ENCODE measurements at regions not wholly inside any gene's neighbourhood (a gene's known extent, or its start where the extent isn't known, plus 50 kb on each side); places are given as distances from the start of the nearest gene placed in this dataset.
A peak's percentile ranks its signal among the peaks of the same experiment; 100 is the strongest.
"Not testable (repeated sequence)": the region's sequence is repeated elsewhere in the genome, so short reads cannot be mapped to it uniquely, and the experiment has no call there.

DNA sequence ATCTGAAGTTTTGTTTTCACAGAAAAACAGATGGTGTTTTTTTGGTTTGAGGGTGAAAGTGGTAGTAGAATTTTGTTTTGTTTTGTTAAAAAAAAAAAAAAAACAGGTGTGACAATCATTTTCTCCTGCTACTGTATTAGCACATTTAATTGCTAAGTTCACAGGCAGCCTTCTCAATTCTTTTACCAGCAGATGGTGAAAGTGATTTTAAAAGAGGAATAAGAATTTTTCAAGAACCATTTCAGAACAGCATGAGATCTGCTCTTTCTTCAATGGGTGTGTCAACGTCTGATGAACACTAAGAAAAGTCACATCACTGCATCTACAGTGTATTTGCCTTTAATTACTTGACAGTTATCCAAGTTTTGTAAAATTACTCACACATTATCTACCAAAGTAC is 303.7 kb upstream of the USP15 start:
- no peak for DNase-seq

DNA sequence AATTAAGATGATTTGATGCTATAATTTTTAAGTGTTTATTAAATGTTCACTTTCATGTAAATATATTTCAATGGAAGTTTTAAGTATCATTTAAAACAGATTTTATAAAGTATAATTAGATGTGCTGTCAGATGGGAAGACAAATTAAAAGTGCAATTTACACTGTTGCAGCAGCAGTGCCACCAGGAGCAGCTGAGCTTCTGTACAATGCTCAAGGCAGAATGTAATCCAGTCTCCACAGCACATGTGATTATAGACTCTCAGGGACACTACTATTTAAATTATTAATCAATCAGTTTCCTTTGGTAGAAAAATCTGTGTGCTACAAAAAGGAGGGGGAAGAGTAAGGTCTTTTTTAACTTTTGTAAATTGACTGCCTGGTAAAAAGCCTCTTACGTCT is 285.7 kb upstream of the USP15 start:
- no peak for DNase-seq

DNA sequence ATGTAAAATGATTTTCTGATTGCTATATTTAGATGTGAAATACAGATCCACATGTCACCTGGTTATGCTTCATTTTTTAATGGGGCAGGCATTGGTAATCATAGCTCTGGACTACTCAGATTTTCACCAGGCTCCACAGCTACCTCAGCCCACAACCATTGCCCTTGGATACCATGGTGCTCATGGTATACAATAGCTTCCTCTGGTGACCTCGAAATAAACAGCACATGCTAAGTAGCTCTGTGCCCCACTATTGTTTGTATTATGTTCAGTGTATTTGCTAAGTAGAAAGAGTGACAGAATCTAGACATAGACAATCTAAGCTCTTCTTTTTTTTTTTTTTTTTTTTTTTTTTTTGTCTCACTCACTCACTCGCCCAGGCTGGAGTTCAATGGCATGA is 274.4 kb upstream of the USP15 start:
- no peak for DNase-seq

DNA sequence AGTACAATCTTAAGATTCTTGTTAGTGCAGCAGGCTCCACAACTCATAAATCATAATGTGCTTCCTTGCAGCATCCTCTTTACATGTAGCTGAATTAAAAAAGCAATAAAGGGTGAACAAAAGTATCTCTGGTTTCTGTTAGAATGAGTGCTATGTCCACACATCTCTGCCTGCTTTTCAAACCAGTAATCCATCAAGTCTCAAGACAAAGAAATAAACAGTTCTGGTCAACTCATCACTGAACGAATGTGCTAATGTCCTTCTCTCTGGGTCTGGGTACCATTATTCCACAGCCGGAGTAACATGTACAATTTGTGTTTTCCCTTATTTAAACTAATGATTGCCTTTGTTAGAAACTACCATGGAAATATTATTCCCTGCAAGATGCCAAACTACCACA is 273.0 kb upstream of the USP15 start:
- no peak for DNase-seq

DNA sequence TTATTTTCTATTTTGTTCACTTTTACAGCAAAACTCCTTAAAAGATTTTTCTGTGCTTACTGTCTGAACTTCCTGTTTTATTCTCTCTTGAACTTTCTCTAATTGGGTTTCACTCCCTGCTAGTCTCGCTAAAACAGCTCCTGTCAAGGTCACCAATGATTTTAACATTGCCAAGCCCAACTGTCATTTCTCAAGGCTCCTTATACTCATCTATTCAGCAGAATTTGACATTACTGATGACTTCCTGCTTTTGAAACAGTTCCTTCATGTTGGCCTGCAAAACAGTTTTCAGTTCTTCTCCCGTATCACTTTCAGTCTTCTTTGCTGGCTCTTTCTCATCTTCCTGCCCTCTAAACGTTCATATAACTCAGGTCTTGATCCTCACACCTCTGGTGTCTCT is 268.5 kb upstream of the USP15 start:
- no peak for DNase-seq

DNA sequence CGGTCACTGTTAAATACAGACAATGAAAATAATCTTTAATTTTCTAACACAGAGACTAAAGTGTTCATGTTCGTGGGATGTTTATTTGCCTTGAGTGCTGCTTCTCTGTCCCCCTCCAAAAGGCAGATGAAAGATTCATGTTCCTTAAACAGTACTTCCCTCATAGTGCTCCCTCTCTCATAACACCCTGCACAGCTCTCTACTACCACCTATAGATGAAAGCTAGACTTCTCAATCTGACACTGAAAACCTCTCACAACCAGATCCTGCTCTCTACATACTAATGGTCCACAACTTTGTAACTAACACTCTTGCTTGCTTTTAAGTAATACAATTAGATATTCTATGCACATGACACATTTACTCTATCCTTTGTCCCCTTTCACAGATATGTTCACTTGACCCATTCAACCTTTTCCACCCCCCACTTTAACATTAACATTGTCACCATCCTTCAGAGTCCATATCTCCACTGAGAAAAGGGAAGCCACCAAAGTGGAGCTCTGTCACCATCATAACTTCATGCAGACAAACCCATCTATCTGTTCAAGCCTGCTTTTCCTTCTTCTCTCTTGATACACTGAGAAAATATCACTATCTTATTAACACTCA is 266.4 kb upstream of the USP15 start:
- DNase-seq: no peak

DNA sequence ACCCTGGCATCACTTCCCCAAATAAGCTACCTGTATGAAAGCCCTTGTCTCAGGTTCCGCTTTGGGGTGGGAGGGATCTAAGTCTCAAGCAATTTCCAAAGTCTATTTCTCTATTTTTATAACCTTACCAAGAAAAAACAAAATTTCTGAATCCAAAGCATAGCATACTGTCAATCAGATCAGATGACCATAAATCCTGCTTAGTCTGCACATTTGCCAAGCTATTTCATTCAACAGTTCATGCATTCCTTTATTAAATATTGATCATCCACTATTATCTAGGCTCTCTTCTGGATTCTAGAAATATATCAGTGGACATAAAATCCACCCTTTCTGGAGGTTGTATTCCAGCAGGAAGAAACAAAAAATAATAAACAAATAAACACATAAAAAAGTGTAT is 263.5 kb upstream of the USP15 start:
- no peak for DNase-seq

DNA sequence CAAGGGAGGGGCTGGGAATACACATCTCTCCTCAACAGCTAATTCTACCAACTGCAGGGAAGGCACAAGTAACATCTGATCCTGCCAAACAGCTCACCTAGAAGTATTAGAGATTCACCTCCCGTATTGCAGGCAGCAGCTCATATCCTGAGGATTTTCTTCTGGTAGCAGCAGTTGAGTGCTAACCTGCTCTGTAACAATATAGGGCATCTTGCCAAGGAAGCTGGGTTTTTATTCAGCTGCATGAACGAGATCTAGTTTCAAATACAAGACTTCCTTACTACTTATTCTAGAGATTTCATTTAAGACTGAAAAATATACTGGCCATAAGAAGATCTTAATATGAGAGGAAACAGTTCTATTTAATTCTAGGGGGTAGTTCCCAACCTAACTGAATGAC is 261.4 kb upstream of the USP15 start:
- no peak for DNase-seq

DNA sequence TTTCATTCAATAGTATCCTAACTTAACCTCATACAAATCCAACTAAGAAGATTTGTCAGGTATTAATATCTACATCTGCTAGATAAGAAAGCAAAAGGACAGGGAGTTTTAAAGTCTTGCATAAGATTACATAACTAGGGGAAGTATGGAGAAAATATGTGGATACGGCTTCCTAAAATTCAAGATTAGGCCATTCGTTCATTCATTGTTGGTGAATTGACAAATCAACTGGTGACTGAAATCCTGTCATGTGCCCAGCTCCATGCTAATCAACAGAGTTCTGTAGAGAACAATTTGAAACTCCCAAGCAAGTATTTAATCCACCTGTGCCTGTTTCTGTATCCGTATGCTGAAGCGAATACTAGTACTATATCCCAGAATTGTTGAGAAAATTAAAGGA is 260.9 kb upstream of the USP15 start:
- DNase-seq: no peak

DNA sequence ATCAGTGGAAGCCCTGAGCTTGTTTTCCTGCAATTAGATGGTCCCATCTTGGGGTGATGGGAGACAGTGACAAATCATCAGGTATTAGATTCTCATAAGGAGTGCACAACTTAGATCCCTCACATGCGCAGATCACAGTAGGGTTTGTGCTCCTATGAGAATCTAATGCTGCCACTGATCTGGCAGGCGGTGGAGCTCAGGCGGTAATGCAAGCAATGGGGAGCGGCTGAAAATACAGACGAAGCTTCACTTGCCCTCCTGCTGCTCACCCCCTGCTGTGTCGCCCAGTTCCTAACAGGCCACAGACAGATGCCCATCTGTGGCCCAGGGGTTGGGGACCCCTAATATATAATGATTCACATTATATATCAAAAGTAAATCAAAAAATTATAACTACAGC is 258.8 kb upstream of the USP15 start:
- DNase-seq: no peak

DNA sequence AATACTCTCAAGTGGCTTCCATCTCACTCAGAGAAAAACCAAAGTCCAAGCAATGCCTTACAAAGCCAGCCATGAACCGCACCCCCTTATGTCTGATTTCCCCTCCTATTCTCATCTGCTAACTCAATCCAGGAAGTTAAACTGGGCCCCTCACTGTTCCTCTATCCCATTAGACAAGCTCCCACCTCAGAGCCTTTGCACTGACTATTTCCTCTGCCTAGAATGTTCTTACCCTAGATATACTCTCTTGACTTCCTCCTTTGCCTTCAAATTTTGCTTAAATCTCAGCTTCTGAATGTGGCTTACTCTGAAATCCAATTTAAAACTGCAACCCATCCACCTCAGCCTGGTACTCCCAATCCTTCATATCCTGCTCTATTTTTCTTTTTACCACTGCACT is 257.0 kb upstream of the USP15 start:
- DNase-seq: no peak

DNA sequence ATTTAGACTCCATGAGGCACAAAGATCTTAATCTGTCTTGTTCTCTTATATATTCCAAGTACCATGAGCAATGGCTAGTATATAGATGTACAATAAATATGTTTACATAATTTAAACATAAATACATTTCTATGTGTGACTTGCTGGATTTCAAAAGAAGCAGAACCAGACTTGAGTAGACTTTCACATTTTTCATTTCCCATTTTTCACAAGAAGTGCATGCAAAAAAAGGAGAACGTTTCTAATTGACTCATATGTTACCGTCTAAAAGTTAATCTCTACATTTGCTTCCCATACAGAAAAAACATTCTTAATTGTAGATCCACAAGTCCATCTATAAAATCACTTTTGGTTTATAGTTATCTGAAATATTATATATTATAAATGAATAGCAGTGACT is 256.5 kb upstream of the USP15 start:
- DNase-seq: no peak

DNA sequence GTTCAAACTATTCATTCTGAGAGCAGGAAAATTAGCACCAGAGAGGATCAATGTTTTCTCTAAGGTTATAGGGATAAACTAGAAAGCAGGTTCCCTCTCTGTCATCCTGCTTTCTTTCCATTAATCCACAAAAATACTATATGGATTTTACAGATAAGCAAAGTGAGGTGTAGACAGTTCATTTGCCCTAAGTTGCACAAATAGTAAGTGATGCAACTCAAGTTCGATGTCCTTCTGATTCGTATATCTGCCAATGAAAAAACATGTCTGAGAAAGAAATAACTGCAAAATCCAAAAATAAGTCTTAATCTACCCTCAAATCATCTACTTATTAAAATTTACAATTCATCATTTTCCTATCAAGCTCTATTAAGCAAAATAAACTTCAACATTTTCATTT is 254.6 kb upstream of the USP15 start:
- DNase-seq: no peak

DNA sequence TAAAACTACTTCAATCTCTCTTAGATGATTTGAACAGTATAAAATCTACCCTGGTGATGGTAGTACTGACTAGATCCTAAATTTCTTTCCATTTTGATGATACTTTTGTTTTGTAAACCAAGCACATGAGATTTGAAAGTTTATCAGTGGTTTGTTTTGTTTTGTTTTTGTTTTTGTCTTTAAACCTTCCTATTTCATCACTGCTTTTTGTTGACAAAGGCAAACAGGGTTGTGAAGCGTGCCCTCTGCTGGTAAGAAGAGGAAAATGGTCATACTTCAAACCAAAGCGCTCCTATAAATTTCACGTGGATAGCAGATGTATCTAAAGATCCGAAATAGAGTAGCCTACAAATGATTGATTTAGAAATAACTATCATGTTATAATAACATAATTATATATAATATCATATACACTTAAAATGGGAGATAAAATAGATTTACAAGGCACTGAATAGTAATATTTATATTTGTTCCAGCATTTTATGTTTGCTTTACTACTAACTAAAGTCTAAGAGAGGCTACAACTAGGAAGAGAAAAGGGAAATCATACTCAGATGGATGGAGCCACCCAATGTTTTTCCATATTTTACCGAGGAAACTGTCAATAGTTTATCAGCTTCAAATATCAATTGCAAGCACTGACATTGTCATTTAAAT is 254.0 kb upstream of the USP15 start:
- DNase-seq: no peak

DNA sequence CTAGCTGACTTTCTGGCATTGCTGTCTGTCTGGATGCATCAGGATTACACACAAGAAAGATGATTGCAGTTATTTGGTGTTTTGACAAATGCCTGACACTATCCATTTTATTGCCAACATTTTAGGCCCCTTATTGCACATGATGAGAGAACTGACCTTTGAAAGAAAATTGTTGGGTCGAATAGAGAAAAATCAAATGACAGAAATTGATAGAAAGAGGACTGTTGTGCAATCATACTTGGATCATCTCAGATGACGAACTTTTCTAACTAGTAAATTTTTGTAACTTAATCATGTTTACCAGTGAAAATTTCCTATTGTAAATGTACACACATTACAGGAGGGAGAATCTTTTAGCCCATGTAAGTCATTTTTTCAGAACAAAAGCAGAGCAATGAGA is 251.5 kb upstream of the USP15 start:
- no peak for DNase-seq

DNA sequence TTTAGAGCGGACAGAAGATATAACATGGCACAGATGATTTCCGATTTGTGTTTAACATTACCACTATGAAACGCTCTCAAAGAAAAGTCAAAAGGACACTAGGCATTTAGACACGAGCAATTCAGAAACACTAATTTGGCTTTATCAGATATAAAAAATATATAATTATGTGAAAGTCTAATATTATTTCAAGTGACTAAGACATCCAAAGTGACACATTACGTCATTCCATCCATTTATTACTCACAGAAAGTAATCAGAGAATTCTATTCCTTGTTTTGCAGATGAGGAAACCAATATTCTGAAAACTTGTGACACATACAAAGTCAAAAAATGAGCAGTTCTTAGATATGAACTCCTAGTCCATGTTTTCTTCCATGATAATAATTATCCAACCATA is 250.8 kb upstream of the USP15 start:
- DNase-seq: no peak

DNA sequence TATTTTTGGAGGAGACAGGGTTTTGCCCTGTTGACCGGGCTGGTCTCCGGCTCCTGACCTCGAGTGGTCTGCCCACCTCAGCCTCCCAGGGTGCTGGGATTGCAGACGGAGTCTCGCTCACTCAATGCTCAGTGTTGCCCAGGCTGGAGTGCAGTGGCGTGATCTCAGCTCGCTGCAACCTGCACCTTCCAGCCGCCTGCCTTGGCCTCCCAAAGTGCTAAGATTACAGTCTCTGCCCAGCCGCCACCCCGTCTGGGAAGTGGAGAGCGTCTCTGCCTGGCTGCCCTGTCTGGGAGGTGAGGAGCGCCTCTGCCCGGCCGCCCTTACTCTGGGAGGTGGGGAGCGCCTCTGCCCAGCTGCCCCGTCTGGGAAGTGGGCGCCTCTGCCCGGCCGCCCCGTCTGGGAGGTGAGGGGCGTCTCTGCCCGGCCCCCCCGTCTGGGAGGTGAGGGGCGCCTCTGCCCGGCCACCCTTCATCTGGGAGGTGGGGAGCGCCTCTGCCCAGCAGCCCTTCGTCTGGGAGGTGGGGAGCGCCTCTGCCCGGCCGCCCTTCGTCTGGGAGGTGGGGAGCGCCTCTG is 249.8 kb upstream of the USP15 start:
- DNase-seq: not testable (repeated sequence)

DNA sequence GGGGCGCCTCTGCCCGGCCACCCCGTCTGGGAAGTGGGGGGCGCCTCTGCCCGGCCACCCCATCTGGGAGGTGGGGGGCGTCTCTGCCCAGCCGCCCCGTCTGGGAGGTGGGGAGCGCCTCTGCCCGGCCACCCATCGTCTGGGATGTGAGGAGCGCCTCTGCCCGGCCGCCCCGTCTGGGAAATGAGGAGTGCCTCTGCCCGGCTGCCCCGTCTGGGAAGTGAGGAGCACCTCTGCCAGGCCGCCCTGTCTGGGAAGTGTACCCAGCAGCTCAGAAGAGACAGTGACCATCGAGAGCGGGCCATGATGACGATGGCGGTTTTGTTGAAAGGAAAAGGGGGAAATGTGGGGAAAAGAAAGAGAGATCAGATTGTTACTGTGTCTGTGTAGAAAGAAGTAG is 249.2 kb upstream of the USP15 start:
- not testable (repeated sequence) for DNase-seq

DNA sequence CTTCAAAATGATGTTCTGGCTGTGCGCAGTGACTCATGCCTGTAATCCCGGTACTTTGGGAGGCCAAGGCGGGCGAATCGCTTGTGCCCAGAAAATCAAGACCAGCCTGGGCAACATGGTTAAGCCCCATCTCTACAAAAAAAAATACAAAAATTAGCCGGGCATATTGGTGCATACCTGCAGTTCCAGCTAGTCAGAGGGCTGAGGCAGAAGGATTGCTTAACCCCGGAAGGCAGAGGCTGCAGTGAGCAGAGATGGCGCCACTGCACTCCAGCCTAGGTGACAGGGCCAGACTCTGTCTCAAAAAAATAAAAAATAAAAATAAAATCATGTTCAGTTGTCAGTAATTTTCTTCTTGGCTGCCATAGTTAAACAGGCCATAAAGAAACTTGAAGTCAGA is 245.9 kb upstream of the USP15 start:
- no peak for DNase-seq

DNA sequence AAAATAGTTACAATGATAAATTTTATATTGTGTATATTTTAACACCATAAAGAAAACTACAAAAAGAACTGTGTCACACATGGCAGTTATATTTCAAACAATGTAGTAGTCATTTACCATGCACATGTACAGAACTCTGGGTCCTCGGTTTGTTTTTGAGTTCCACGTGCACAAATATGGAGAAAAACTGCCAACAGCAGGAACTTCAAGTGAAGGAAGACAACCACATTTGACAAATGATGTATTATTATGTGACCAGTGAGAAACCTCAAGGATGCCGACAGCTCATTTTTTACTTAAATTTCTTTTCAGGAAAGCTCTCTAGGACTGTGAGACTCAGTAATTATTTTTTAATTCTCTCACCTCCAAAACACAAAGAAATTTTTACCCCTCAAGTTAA is 244.2 kb upstream of the USP15 start:
- no peak for DNase-seq

DNA sequence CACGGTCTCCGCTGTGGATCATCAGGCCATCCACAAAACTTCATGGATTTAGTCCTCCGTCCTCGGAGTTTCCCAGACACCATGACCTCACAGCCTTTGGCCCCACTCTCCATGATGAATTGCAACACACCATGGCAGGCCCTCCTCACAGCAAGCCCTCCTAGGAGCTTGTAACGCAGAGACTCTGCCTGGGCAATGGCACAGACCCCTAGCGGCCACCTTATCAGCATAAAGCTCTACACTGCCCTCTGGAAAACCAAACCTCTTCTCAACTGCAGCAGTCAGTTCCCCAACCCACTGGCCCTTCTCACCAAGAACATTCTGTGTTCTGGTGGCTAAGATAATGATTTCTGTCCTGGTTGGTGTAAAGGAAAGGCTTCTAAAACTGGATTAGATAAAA is 238.4 kb upstream of the USP15 start:
- no peak for DNase-seq

DNA sequence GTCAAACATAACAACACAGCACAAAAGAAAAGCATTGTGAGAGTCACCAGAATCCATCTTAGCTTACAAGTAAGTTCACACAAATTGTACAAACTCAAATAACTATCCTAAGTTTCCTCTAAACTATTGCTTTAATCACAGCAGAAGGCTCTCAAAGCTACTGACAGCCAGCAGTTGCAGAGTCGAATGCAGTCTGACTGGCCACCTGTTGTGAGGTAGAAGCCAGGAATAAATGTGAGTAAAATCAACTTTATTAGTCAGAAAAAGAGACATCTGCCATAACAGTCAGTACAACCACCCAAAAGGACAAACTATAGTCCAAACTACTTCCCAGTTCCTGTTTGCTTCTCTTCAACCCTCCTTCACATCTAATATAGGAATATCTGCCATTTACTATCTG is 231.7 kb upstream of the USP15 start:
- no peak for DNase-seq

DNA sequence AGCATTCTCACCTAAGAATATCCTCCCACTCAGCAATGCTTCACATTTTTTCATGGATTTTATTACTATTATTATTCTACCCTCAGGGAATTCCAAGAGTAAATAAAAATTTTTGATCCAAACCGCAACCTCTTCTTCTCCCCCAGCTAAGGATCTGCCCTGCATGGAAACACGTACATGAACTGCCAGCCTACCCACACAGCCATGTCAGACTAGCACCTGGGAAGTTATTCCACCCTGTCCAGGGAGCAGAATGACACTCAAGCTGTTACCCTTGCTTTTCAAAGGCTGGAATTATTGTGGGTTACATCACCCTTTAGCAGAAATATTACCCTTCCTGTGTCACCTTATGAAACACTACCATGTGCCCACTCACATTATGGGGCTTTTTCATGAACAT is 227.3 kb upstream of the USP15 start:
- no peak for DNase-seq

DNA sequence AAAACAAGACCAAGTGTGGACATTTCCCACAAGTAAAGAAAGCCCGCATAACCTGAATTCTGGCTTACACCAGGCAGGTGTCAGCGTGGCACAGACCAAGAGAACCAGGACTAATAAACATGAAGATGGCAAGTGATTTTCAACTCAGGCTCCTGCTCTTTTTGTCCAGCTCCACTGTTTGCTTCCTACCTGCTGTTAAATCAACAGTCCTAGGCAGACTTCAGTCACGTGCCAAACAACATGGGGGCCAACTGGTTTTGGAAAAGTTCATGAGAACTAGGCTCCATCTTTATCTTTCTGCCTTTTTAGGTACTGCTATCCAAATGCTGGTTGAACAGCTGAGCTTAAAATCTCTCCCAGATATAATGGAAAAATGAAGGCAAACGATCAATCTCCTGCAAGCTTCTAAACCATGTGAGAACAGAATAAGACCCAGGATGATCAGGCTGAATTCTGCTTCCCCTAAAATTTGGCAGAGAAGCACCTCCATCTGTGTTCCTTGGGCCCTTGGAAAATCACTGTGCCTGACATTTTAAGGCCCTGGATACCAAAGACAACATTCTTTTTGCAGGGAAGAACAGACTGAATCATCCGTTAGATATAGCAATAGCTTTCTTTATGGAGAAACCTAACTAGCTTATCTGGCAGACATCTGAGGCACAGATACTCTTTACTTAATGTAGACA is 215.6 kb upstream of the USP15 start:
- DNase-seq: peak; percentile 36
